ENCODE measurements at regions not wholly inside any gene's neighbourhood (a gene's known extent, or its start where the extent isn't known, plus 50 kb on each side); places are given as distances from the start of the nearest gene placed in this dataset.
"Not testable (repeated sequence)": the region's sequence is repeated elsewhere in the genome, so short reads cannot be mapped to it uniquely, and the experiment has no call there.

- no peak for DNase-seq
Measured at GRCh38 chr9:124084087-124084486, 72.5 kb downstream of the LHX2 start.

- DNase-seq: no peak
Measured at GRCh38 chr9:124087226-124087625, 75.7 kb downstream of the LHX2 start.

GRCh38 chr9:124088476-124088837 lies 76.9 kb downstream of the LHX2 start:
- DNase-seq: no peak

- not testable (repeated sequence) for DNase-seq
Measured at GRCh38 chr9:124089631-124090488, 78.3 kb downstream of the LHX2 start.

- DNase-seq: no peak
Measured at GRCh38 chr9:124098141-124098905, 86.8 kb downstream of the LHX2 start.

- DNase-seq: no peak
Measured at GRCh38 chr9:124099860-124100259, 88.3 kb downstream of the LHX2 start.

- DNase-seq: no peak
Measured at GRCh38 chr9:124101215-124101968, 89.8 kb downstream of the LHX2 start.

- no peak for DNase-seq
Measured at GRCh38 chr9:124101969-124102345, 90.4 kb downstream of the LHX2 start.

- no peak for DNase-seq
Measured at GRCh38 chr9:124102363-124102762, 90.8 kb downstream of the LHX2 start.

- DNase-seq: no peak
Measured at GRCh38 chr9:124105266-124105665, 93.7 kb downstream of the LHX2 start.

GRCh38 chr9:124108216-124108615 lies 96.6 kb downstream of the LHX2 start:
- peak; percentile 25 for DNase-seq

- no peak for DNase-seq
Measured at GRCh38 chr9:124110307-124110915, 98.8 kb downstream of the LHX2 start.

GRCh38 chr9:124116683-124117363 lies 105.3 kb downstream of the LHX2 start:
- no peak for DNase-seq

GRCh38 chr9:124118894-124119293 lies 107.3 kb downstream of the LHX2 start:
- no peak for DNase-seq

- no peak for DNase-seq
Measured at GRCh38 chr9:124120272-124120671, 108.7 kb downstream of the LHX2 start.

- DNase-seq: no peak
Measured at GRCh38 chr9:124121725-124122124, 110.2 kb downstream of the LHX2 start.

- no peak for DNase-seq
Measured at GRCh38 chr9:124122321-124122720, 110.8 kb downstream of the LHX2 start.

GRCh38 chr9:124122813-124123462 lies 111.4 kb downstream of the LHX2 start:
- DNase-seq: no peak

GRCh38 chr9:124123621-124124020 lies 112.1 kb downstream of the LHX2 start:
- not testable (repeated sequence) for DNase-seq

- no peak for DNase-seq
Measured at GRCh38 chr9:124124729-124125650, 113.4 kb downstream of the LHX2 start.

GRCh38 chr9:124125651-124125977 lies 114.0 kb downstream of the LHX2 start:
- no peak for DNase-seq
